Fibroblast of lung (primary cell): ENCODE measurements at regions not wholly inside any gene's neighbourhood (a gene's known extent, or its start where the extent isn't known, plus 50 kb on each side); places are given as distances from the start of the nearest gene placed in this dataset.

Experiments used
- DNase-seq, 2 donors: peaks; one replicate each; pipeline versions ENCODE4 v3.0.0 to v3.0.0-alpha.2; 2010; ENCODE audit warnings: low read depth in 2 of 2
- H2AFZ ChIP-seq: 2 replicates; pipeline ENCODE4 v1.5.1; 2012; ENCODE audit warnings: low read length, control low read depth, inconsistent platforms
- H3K27ac ChIP-seq: 2 replicates; pipeline ENCODE4 v1.5.1; 2011; ENCODE audit warnings: low read length, control low read depth; ENCODE audit not compliant: insufficient read depth
- H3K27me3 ChIP-seq: 2 replicates; pipeline ENCODE4 v1.5.1; 2011; ENCODE audit warnings: mild to moderate bottlenecking, low read length; ENCODE audit not compliant: control insufficient read depth, insufficient read depth
- H3K36me3 ChIP-seq: 2 replicates; pipeline ENCODE4 v1.5.1; 2011; ENCODE audit warnings: low read length; ENCODE audit not compliant: control insufficient read depth, insufficient read depth
- H3K4me1 ChIP-seq: 2 replicates; pipeline ENCODE4 v1.5.1; 2011; ENCODE audit warnings: low read length; ENCODE audit not compliant: control insufficient read depth, insufficient read depth; ENCODE audit errors: extremely low read depth
- H3K4me2 ChIP-seq: 2 replicates; pipeline ENCODE4 v1.5.1; 2011; ENCODE audit warnings: low read length, control low read depth; ENCODE audit not compliant: insufficient read depth; ENCODE audit errors: extremely low read depth
- H3K4me3 ChIP-seq, 4 experiments: fragments of 200-600 bp in 1 of 4; sonication (generic) in 1 of 4; replicated peaks in 1 of 4; 2 replicates each; pipeline ENCODE4 v1.5.1; 2011 to 2016; ENCODE audit warnings: low read length in 4 of 4, low read depth in 3 of 4, mild to moderate bottlenecking in 3 of 4, control low read depth in 2 of 4, inconsistent platforms in 1 of 4, mixed read lengths in 1 of 4; ENCODE audit not compliant: insufficient read depth in 1 of 4; ENCODE audit errors: control extremely low read depth in 1 of 4
- H3K79me2 ChIP-seq: 2 replicates; pipeline ENCODE4 v1.5.1; 2012; ENCODE audit warnings: mild to moderate bottlenecking, low read length, inconsistent platforms; ENCODE audit not compliant: control insufficient read depth, insufficient read depth
- H3K9ac ChIP-seq: 2 replicates; pipeline ENCODE4 v1.5.1; 2011; ENCODE audit warnings: mild to moderate bottlenecking, low read length, control low read depth; ENCODE audit not compliant: insufficient read depth
- H3K9me3 ChIP-seq: 2 replicates; pipeline ENCODE4 v1.5.1; 2012; ENCODE audit warnings: low read depth, low read length; ENCODE audit not compliant: control insufficient read depth, insufficient read depth
- H4K20me1 ChIP-seq: 2 replicates; pipeline ENCODE4 v1.5.1; 2011; ENCODE audit warnings: low read length; ENCODE audit not compliant: control insufficient read depth, insufficient read depth; ENCODE audit errors: extremely low read depth
- CTCF ChIP-seq, 2 donors: IDR thresholded peaks in 1 of 2; conservative IDR thresholded peaks in 1 of 2; 1 replicate in 1 of 2; 2 replicates in 1 of 2; pipeline ENCODE4 v1.5.1; 2011 to 2012; ENCODE audit warnings: low read length in 2 of 2, control low read depth in 1 of 2, inconsistent platforms in 1 of 2, low read depth in 1 of 2, mild to moderate bottlenecking in 1 of 2
- EZH2 ChIP-seq: IDR thresholded peaks from 2 replicates; pipeline ENCODE4 v1.5.1; 2012; ENCODE audit warnings: low read length, control low read depth, mild to moderate bottlenecking; ENCODE audit errors: missing control alignments

- no peak overlapping the region for H3K27ac ChIP-seq
- H3K36me3 ChIP-seq: no peaks in the 10 kb centered on the region
- H4K20me1 ChIP-seq: no peaks in the 10 kb centered on the region
- DNase-seq: peak; percentile 66 to 93
- H2AFZ ChIP-seq: no peak overlapping the region
- no peak for TF ChIP-seq CTCF (conservative IDR thresholded peaks at IDR 0.05 in 1 of 2, IDR thresholded peaks at IDR 0.05 in 1 of 2; ENCODE audit: low read depth in 1 of 2, low read length in 2 of 2)
- no peak for TF ChIP-seq EZH2
- H3K79me2 ChIP-seq: no peaks in the 10 kb centered on the region
- H3K4me3 ChIP-seq: no peak overlapping the region
- H3K9ac ChIP-seq: no peak overlapping the region
- H3K4me1 ChIP-seq: no peaks in the 10 kb centered on the region
- no peaks in the 10 kb centered on the region for H3K27me3 ChIP-seq
- H3K9me3 ChIP-seq: no peaks in the 10 kb centered on the region
- no peak overlapping the region for H3K4me2 ChIP-seq
Observed at GRCh38 chr16:77585379-77586251, 136.7 kb upstream of the NUDT7 start.

- TF ChIP-seq CTCF (conservative IDR thresholded peaks at IDR 0.05 in 1 of 2, IDR thresholded peaks at IDR 0.05 in 1 of 2; ENCODE audit: low read depth in 1 of 2, low read length in 2 of 2): no peak
- H3K36me3 ChIP-seq: no peaks in the 10 kb centered on the region
- no peak overlapping the region for H2AFZ ChIP-seq
- H3K9me3 ChIP-seq: no peaks in the 10 kb centered on the region
- no peak overlapping the region for H3K27ac ChIP-seq
- no peak overlapping the region for H3K4me2 ChIP-seq
- no peaks in the 10 kb centered on the region for H3K27me3 ChIP-seq
- DNase-seq: no peak
- no peak overlapping the region for H3K9ac ChIP-seq
- H3K79me2 ChIP-seq: no peaks in the 10 kb centered on the region
- no peaks in the 10 kb centered on the region for H4K20me1 ChIP-seq
- no peaks in the 10 kb centered on the region for H3K4me1 ChIP-seq
- H3K4me3 ChIP-seq: no peak overlapping the region
Observed at GRCh38 chr16:77588389-77588788, 133.9 kb upstream of the NUDT7 start.

GRCh38 chr16:77589071-77589765 is 133.1 kb upstream of the NUDT7 start:
- TF ChIP-seq CTCF (conservative IDR thresholded peaks at IDR 0.05 in 1 of 2, IDR thresholded peaks at IDR 0.05 in 1 of 2; ENCODE audit: low read depth in 1 of 2, low read length in 2 of 2): no peak
- no peak for TF ChIP-seq EZH2
- no peak overlapping the region for H3K4me2 ChIP-seq
- H3K9ac ChIP-seq: no peak overlapping the region
- no peaks in the 10 kb centered on the region for H4K20me1 ChIP-seq
- H3K4me3 ChIP-seq: no peak overlapping the region
- no peaks in the 10 kb centered on the region for H3K27me3 ChIP-seq
- H3K9me3 ChIP-seq: no peaks in the 10 kb centered on the region
- no peak overlapping the region for H2AFZ ChIP-seq
- no peak overlapping the region for H3K27ac ChIP-seq
- DNase-seq: peak; percentile 35 to 76
- no peaks in the 10 kb centered on the region for H3K4me1 ChIP-seq
- no peaks in the 10 kb centered on the region for H3K36me3 ChIP-seq
- no peaks in the 10 kb centered on the region for H3K79me2 ChIP-seq
